ENCODE measurements at regions not wholly inside any gene's neighbourhood (a gene's known extent, or its start where the extent isn't known, plus 50 kb on each side); places are given as distances from the start of the nearest gene placed in this dataset.

DNA sequence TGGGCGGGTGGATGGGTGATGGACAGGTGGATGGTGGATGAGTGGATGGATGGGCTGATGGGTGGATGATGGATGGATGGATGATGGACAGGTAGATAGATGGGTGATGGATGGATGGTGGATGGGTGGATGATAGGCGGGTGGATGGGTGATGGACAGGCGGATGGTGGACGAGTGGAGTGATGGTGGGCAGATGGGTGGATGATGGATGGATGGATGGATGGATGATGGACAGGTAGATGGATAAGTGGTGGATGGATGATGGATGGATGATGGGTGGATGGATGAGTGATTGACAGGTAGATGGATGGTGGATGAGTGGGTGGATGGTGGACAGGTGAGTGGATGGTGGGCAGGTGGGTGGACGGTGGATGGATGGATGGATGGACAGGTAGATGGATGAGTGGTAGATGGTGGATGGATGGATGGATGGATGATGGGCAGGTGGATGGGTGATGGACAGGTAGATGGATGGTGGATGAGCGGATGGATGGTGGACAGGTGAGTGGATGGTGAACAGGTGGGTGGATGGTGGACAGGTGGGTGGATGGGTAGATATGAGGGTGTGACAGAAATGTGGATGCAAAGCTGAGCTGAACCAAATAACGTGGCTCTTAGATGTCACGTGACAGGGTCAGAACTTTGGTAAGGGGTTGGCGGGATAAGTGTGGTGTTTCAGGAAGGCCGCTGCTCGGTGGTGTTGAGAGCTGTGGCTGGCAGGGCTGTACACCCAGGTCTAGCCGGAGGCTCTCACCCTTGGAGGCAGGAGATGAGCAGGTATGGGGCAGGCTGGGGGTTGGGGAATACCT, 234.3 kb upstream of the CIBAR2 start:
- TF ChIP-seq, protein P1, sequence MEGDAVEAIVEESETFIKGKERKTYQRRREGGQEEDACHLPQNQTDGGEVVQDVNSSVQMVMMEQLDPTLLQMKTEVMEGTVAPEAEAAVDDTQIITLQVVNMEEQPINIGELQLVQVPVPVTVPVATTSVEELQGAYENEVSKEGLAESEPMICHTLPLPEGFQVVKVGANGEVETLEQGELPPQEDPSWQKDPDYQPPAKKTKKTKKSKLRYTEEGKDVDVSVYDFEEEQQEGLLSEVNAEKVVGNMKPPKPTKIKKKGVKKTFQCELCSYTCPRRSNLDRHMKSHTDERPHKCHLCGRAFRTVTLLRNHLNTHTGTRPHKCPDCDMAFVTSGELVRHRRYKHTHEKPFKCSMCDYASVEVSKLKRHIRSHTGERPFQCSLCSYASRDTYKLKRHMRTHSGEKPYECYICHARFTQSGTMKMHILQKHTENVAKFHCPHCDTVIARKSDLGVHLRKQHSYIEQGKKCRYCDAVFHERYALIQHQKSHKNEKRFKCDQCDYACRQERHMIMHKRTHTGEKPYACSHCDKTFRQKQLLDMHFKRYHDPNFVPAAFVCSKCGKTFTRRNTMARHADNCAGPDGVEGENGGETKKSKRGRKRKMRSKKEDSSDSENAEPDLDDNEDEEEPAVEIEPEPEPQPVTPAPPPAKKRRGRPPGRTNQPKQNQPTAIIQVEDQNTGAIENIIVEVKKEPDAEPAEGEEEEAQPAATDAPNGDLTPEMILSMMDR (IDR thresholded peaks at IDR 0.05; ENCODE audit: extremely low read depth, insufficient read depth, missing control alignments): no peak
- DNase-seq (ENCODE audit: low spot score): no peak
- in situ Hi-C loops (cut with MboI; ENCODE audit: low pct_unique_long_range_greater_than_20kb, low sequenced_read_pairs, unreplicated experiment): no loop called here

DNA sequence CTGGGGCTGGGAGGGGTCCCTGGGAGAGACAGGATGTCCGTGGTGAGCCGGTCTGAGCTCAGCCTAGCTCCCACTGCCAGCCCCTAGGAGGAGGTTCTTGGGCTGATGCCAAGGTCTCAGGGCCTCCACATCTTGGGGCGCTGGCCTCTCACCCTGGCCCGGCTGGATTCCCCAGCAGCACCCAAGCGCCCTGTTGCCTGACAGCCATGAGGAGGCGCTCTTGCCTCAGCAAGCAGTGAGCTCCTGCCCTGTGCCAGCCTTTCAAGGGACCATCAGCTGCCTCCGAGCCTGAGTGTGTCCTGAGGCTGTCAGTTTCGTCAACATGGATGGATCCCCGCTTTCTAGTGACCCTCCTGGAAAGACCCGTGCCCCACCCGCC, 234.9 kb upstream of the CIBAR2 start:
- no peak for DNase-seq (ENCODE audit: low spot score)
- in situ Hi-C loops (cut with MboI; ENCODE audit: low pct_unique_long_range_greater_than_20kb, low sequenced_read_pairs, unreplicated experiment): no loop called here
- TF ChIP-seq, protein P1 (IDR thresholded peaks at IDR 0.05; ENCODE audit: extremely low read depth, insufficient read depth, missing control alignments): peak; percentile 58

DNA sequence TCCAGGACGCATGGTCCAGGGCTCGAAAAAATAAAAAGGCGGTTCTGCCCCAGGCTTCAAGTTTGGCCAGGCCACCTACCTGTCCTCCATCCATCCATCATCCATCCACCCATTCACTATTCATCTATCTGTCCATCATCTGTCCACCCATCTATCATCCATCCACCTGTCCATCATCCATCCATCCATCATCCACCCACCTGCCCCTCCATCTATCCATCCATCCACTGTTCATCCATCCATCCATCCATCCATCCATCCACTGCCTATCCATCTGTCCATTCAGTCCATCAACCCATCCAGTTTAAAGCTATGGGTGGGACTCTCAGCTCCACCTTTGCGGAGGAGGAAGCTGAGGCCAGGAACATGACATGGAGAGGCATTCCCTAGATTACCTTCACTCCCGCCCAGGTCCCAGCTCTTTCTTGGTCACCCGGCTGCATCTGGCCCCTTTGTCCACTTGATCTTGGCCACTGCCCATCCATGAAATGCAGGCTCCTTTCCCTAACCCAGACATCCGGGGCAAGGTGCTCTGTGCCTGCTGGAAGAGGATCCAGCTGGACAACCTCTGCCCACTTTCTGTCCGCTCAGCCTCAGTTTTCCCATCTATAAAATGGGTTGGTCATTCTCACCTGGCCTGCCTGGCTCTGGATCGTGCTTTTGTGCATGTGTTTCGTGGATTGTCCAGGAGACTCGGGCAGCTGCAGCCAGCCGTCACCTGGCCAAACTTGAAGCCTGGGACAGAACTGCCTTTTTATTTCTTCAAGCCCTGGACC, 236.0 kb upstream of the CIBAR2 start:
- DNase-seq (ENCODE audit: low spot score): no peak
- TF ChIP-seq, protein P1 (IDR thresholded peaks at IDR 0.05; ENCODE audit: extremely low read depth, insufficient read depth, missing control alignments): no peak
- in situ Hi-C loops (cut with MboI; ENCODE audit: low pct_unique_long_range_greater_than_20kb, low sequenced_read_pairs, unreplicated experiment): no loop called here

- DNase-seq (ENCODE audit: low spot score): no peak
- TF ChIP-seq, protein P1 (IDR thresholded peaks at IDR 0.05; ENCODE audit: extremely low read depth, insufficient read depth, missing control alignments): no peak
- in situ Hi-C loops (cut with MboI; ENCODE audit: low pct_unique_long_range_greater_than_20kb, low sequenced_read_pairs, unreplicated experiment): no loop called here
Measured at GRCh38 chr16:85348911-85349334, 236.7 kb upstream of the CIBAR2 start.

- no peak for DNase-seq (ENCODE audit: low spot score)
- in situ Hi-C loops (cut with MboI; ENCODE audit: low pct_unique_long_range_greater_than_20kb, low sequenced_read_pairs, unreplicated experiment): no loop called here
- TF ChIP-seq, protein P1 (IDR thresholded peaks at IDR 0.05; ENCODE audit: extremely low read depth, insufficient read depth, missing control alignments): no peak
Measured at GRCh38 chr16:85349365-85350145, 237.3 kb upstream of the CIBAR2 start.

DNA sequence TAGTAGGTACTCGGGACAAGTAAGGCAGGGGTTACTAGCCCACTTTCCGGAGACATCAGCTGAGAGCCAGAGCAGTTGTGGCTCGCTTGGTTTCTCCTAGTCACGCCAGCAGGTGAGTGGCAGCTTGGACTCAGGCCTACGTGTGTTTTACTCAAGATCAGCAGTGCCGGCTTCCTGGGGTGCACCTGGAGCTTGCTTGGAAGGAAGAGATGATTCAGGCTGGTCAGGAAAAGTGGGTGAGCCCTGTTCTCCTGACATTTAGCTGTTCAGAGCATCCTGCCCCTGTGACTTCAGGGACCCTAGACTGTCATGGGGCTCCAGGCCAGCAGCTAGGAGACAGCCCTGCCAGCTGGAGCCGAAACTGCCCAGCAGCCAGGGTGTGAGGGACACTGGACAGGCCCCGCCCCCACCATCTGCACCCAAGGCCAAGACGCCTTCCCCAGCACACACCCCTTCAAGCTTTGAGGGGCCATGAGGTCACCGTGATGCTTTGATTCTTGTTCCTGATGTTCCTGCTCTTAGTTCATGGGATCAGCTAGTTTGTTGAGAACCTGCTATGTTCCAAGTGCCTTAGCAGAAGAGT, 238.0 kb upstream of the CIBAR2 start:
- TF ChIP-seq, protein P1 (IDR thresholded peaks at IDR 0.05; ENCODE audit: extremely low read depth, insufficient read depth, missing control alignments): no peak
- in situ Hi-C loops (cut with MboI; ENCODE audit: low pct_unique_long_range_greater_than_20kb, low sequenced_read_pairs, unreplicated experiment): no loop called here
- DNase-seq (ENCODE audit: low spot score): no peak
